Panc1 (cell line): ENCODE measurements at regions not wholly inside any gene's neighbourhood (a gene's known extent, or its start where the extent isn't known, plus 50 kb on each side); places are given as distances from the start of the nearest gene placed in this dataset.
"Not testable (repeated sequence)": the region's sequence is repeated elsewhere in the genome, so short reads cannot be mapped to it uniquely, and the experiment has no call there.

Experiments used
- ATAC-seq: fragments of 200-7000 bp; cut with Tn5 transposase; 2 replicates; pipeline ENCODE4 v1.9.1; 2020; ENCODE audit warnings: mild to moderate bottlenecking, moderate library complexity
- BruUV-seq: library from RNA; stranded (reverse); fragments of 400-500 nt; replicated peaks from 2 replicates; lab custom pipeline; 2021; lab: Mats Ljungman, UMichigan
- CTCF ChIA-PET: fragments of 300-600 bp; sonication (Branson Sonifier 250); formaldehyde crosslinking; loops from one replicate; lab custom pipeline; 2022; ENCODE audit warnings: antibody characterized with exemption; lab: Charles Lee
- POLR2A ChIA-PET: fragments of 300-600 bp; sonication (Branson Sonifier 250); formaldehyde crosslinking; loops from one replicate; lab custom pipeline; 2022; ENCODE audit warnings: antibody characterized with exemption; lab: Charles Lee
- DNase-seq: peaks from one replicate; pipeline ENCODE4 v3.0.0-alpha.2; 2010; ENCODE audit warnings: low read depth, low spot score
- H3K27ac ChIP-seq: 2 replicates; pipeline ENCODE4 v1.5.1; 2011; ENCODE audit warnings: mild to moderate bottlenecking, low read length, inconsistent platforms
- H3K27me3 ChIP-seq: fragments of 200-500 bp; sonication (Bioruptor generic); 2 replicates; pipeline ENCODE4 v1.6.0; 2014; ENCODE audit warnings: low read length, inconsistent platforms; ENCODE audit not compliant: control insufficient read depth, insufficient read depth
- H3K36me3 ChIP-seq: fragments of 200-500 bp; sonication (Bioruptor generic); 2 replicates; pipeline ENCODE4 v1.5.1; 2014; ENCODE audit warnings: inconsistent platforms, mild to moderate bottlenecking, low read length, moderate library complexity; ENCODE audit not compliant: control insufficient read depth, insufficient read depth
- H3K4me1 ChIP-seq: 2 replicates; pipeline ENCODE4 v1.5.1; 2011; ENCODE audit warnings: inconsistent platforms, mild to moderate bottlenecking, low read length, moderate library complexity; ENCODE audit not compliant: control insufficient read depth, insufficient read depth
- H3K4me3 ChIP-seq, 2 experiments: 2 replicates each; pipeline ENCODE4 v1.5.1; 2011 to 2012; ENCODE audit warnings: low read depth in 2 of 2, low read length in 2 of 2, mild to moderate bottlenecking in 2 of 2, inconsistent platforms in 1 of 2, moderate library complexity in 1 of 2
- H3K9me3 ChIP-seq: fragments of 200-500 bp; sonication (Bioruptor generic); 2 replicates; pipeline ENCODE4 v1.5.1; 2014; ENCODE audit warnings: low read depth, mild to moderate bottlenecking, inconsistent platforms, low read length, moderate library complexity; ENCODE audit not compliant: control insufficient read depth, insufficient read depth
- POLR2AphosphoS5 ChIP-seq: IDR thresholded peaks from 2 replicates; pipeline ENCODE4 v1.6.1; 2012; ENCODE audit warnings: mild to moderate bottlenecking, low read depth, low read length, moderate library complexity
- TCF7L2 ChIP-seq: IDR thresholded peaks from 2 replicates; pipeline ENCODE4 v1.6.1; 2011; ENCODE audit warnings: mild to moderate bottlenecking, low read depth, low read length, inconsistent platforms
- in situ Hi-C: cut with HindIII; loops from 2 replicates; pipeline ENCODE4 v1.10.0; 2016; ENCODE audit warnings: low sequenced_read_pairs, low pct_unique_long_range_greater_than_20kb
- intact Hi-C: fragments of 100-400 bp; cut with micrococcal nuclease; formaldehyde crosslinking; loops from one replicate; pipeline ENCODE4 v1.10.0; 2022; ENCODE audit not compliant: unreplicated experiment

DNA sequence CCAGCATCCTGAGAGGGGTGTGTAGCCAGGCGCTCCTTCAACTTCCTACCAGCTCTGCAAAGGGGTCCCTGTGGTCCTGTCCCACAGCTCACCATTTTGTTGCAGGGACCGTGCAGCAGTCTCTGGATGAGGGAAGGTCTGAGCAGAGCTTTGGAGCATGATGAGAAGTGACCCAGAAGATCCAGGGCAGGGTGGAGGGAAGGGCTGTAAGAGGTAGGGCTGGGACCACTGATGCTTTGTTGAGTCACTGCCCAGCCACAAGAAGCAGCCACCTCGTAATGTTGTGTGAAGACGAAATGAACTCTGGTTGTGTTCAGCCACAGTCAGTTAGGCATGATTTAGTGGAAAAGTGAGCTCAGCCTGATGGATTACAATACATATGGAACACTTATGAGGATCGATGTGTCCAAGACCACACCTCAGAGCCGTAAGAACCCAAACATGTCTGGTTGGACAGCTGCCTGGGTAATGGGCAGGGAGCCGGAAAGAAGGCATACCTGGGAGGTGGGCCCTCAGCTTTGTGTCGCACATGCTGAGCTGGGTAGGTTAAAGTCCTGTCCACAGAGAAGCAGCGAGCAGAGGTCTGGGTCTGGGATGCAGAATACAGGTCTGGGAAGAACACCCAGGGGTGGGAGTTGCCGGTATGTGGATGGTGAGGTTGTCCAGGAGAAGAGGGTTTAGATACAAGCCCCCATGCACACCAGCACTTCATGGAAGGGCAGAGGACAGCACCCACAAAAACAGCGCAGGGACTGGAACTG, 250.1 kb downstream of the GADD45G start:
- intact Hi-C loops (no loop called here), in situ Hi-C loops (no loop called here)

DNA sequence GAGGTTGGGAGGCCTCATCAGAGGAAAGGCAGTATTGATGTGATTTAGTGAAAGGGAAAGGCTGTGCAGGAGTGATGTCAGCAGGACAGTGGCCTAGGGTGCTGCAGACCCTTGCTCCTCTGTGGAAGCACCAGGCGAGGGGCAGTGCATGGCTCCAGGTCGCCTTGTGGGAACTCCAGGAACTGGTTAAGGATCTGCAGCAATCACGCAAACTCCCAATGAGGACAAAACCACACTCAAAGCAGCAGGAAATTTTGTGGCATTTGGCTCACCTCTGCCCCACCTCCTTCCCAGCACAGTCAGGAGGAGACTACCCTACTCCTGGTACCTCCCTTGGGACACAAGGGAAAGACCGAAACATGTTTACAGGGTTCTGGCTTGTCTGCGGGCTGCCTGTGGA, 251.5 kb downstream of the GADD45G start:
- ATAC-seq, H3K9me3 ChIP-seq, intact Hi-C loops, CTCF ChIA-PET, DNase-seq, in situ Hi-C loops, H3K27me3 ChIP-seq, H3K4me3 ChIP-seq, BruUV-seq, POLR2A ChIA-PET, H3K4me1 ChIP-seq, H3K36me3 ChIP-seq, H3K27ac ChIP-seq: not testable (repeated sequence)

More for the DNA sequence above, 250.1 kb downstream of the GADD45G start:
- ATAC-seq (no peak), DNase-seq (no peak)
- Histone ChIP-seq H3K27ac (no peak overlapping the region), H3K4me3 (no peak overlapping the region), H3K4me1 (no peaks in the 10 kb centered on the region), H3K27me3 (no peaks in the 10 kb centered on the region), H3K9me3 (no peaks in the 10 kb centered on the region), H3K36me3 (no peaks in the 10 kb centered on the region)
- ChIA-PET CTCF (no interaction called here), POLR2A (no interaction called here)
- TF ChIP-seq TCF7L2 (no peak), POLR2AphosphoS5 (no peak)
- no TSS peak for BruUV-seq

GRCh38 chr9:89856950-89857349, 252.1 kb downstream of the GADD45G start:
- H3K4me1 ChIP-seq, H3K9me3 ChIP-seq, H3K27ac ChIP-seq, BruUV-seq, H3K36me3 ChIP-seq, H3K4me3 ChIP-seq, ATAC-seq, POLR2A ChIA-PET, DNase-seq, in situ Hi-C loops, H3K27me3 ChIP-seq, CTCF ChIA-PET, intact Hi-C loops: not testable (repeated sequence)

DNA sequence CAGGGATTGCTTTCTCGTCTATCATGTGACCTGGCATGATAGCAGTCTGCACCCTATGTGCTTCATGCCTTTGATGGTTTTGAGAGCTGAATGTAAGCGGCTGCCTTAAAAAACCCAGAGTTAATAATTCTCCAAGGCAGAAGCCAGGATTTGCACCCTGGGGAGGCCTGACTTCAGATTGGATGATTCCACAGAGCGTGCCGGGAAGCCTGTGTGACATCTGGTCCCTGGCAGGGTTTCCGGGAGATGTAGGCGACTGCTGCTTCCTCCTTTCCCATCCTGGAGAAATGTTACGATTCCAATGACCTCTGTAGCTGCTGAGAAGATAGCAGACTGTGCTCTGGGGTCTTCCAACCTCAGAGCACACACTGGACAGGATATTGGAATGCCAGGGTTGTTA, 255.0 kb downstream of the GADD45G start:
- CTCF ChIA-PET, ATAC-seq, H3K27ac ChIP-seq, DNase-seq, intact Hi-C loops, H3K27me3 ChIP-seq, in situ Hi-C loops, H3K4me3 ChIP-seq, BruUV-seq, H3K9me3 ChIP-seq, H3K36me3 ChIP-seq, H3K4me1 ChIP-seq, POLR2A ChIA-PET: not testable (repeated sequence)

DNA sequence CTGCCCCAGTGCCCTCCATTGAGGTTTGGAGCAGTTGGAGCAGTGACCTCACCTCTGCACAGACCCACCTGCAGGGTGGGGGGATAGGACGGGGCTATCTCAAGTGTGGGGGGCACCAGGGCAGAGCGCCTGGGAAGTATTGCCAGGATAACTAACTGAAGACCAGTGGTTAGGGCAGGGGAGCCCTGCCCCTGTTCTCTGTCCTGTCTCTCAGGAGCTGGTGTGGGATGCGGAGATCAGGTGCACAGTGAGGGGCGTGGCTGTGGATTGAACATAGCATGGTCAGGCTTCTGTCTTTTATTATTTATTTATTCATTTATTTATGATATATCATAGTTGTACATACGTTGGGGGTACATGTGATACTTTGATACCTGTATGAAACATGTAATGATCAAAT, 256.6 kb downstream of the GADD45G start:
- H3K27ac ChIP-seq, POLR2A ChIA-PET, intact Hi-C loops, ATAC-seq, CTCF ChIA-PET, DNase-seq, H3K36me3 ChIP-seq, H3K4me1 ChIP-seq, H3K9me3 ChIP-seq, H3K27me3 ChIP-seq, H3K4me3 ChIP-seq, in situ Hi-C loops, BruUV-seq: not testable (repeated sequence)
